Stimulated activated CD4-positive, alpha-beta T cell treated with anti-CD3 and anti-CD28 coated beads, TNF-alpha, amount 100 ng/mL, for 4 hours (primary cell): ENCODE measurements at regions not wholly inside any gene's neighbourhood (a gene's known extent, or its start where the extent isn't known, plus 50 kb on each side); places are given as distances from the start of the nearest gene placed in this dataset.

Experiments
- DNase-seq, 3 experiments: peaks; one replicate each; pipeline ENCODE4 v3.0.0-alpha.2; 2020; ENCODE audit warnings: low read depth in 3 of 3

DNA sequence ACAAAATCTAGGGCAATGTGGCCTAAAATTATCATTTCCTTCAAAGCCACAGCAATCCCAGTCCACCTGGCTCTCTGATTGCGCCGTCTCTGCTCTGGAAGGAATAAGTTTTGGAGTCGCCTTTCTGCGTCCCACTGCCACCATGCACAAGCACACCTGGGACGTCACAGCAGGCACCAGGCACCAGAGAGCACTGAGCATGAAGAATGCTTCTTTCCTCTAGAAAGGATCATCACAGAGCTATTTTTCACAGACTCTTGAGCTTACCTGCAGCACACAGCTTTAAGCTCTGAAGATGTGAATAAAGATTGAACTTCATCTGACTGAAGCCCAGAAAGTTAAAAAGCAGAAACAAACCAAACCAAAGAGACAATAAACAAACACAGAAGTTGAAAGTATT is 170.0 kb upstream of the PPARGC1A start:
- no peak for DNase-seq

DNA sequence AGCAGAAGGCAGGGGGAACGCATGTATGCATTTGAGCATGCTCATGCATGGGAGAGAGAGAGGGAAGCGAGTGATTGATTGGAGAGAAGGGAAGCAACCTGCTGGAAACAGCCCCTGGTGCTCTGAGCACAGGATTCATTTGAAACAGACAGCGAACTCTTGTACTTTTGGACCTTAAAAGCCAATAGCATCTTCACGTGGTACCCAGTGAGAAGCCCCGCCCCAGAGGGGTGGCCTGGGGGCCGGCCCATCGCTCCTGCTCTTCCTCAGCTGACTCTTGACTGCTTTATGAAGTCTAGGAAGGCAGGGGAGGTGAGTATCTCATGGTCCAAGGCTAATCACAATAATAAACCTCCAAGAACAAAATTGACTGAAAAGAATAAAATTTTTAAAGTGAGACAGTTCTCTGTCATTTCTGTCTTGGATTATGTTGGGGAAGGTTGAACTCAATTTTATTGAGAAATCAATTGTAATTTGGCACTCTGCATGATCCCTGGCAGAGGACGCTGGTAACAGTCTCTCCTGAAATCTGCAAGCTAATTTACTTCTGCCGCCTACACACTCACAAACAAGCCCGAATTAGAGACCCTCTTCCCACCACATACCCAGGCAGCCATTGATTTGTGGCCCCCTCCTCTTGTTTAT is 168.2 kb upstream of the PPARGC1A start:
- DNase-seq: no peak

DNA sequence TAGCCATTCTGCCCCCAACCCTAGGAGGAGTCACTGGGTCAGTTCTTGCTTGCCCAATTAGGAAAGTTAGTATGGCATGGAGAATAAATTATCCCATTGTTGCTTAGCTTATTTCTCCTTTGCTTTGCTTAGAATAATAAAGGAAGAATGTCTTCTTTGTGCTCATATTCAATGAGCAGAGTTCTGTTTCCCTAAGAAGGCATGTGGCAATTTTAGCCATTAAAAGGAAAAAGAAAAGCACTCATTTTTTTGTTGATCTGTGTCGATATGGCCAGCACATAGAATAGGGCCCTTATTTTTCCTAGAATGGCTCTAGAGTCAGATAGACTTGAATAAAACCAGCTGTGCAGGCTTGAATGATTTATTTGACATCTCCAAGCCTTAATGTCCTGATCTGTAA is 166.4 kb upstream of the PPARGC1A start:
- no peak for DNase-seq

DNA sequence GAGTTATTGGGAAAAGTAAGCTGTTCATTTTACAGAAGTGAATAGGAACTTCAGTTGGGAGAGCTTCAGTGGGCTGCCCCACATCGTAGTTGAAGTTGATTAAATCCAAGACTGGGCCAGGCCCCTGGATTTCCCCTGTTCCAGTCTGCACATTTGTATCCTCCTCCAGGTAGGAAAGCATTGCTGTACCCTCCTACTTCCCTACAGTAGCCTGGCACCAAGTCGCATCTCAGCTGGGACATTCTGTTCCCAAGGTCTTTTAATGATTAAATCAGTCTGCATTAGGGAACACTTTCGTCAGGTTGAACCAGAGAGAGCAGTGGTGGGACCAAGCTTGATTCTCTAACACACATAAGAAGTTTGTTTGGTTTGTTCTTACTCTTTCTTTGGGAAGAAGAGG is 165.8 kb upstream of the PPARGC1A start:
- no peak for DNase-seq

DNA sequence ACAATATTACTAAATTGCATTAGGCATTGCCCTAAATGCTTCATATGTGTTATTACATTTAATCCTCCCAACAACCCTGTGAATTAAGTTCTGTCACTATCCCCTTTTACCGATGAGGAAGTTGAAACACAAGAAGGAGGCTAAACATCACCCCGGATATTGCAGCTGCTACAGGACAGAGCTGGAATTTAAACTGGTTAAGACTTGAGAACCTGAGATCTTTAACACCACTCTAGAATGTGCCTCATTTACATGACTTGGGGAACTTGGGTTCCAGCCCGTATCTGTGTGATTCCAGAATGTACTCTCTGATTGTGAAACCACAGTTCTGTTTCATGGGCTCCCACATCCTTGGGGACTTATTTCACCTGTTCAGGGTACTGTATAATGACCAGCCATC is 165.1 kb upstream of the PPARGC1A start:
- DNase-seq: no peak

DNA sequence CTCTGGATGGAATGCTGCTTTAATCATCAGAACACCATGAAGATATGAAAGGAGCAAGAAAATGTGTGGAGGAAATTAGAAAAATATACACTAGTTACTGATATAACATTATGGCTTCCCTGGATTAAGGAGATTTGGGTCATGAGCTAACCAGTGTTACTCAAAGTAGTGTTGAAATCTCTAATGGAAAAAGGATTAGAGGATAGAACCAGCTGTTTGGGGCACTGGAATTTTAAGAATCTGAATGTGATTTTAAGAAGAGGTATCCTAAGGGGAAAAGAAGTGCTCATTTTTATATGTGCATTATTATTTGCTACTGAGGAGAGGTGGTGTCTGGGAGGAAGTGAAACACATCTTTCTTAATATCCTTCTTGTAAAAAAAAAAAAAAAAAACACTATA is 164.1 kb upstream of the PPARGC1A start:
- no peak for DNase-seq

DNA sequence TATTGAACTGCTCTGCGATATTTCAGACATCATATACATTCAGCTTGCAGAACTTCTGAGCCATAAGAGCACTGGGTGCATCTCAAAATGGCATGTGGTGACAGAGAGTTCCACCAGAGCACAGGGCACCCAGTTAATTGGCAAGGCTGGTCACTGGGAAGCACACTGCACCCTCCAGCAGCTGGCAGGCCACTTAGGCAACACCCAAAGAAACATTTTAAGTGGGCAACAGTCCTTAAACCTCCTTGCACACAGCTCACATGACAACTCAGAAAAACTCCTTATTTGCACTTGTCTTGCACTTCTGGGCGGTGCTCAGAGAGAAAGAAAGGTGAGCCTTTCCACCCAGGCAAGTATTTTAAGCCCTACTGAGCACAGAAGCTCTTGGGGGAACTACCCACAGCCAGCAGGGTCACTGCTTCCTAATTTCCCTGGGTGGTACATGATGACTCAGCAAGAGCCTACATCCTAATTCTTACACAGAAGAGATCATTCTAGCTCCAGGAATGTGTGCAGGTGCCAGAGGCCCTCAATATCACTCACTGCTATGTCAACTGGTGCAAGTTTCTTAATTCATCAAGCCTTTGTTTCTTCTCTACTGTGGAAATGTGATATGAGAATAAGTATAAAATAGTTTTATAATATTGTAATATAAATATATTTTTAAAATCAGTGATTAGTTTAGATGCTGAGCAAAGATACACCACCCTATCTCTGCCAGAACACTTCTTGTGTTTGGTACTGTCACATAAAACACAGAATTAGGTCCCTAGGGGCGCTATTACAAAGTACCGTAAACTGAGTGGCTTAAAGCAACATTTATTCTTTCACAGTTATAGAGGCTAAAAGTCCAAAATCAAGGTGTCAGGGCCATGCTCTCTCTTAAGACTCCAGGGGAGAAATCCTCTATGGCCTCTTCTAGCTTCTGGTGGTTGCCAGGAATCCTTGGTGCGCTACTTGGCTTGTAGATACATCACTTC is 155.1 kb upstream of the PPARGC1A start:
- DNase-seq: no peak

DNA sequence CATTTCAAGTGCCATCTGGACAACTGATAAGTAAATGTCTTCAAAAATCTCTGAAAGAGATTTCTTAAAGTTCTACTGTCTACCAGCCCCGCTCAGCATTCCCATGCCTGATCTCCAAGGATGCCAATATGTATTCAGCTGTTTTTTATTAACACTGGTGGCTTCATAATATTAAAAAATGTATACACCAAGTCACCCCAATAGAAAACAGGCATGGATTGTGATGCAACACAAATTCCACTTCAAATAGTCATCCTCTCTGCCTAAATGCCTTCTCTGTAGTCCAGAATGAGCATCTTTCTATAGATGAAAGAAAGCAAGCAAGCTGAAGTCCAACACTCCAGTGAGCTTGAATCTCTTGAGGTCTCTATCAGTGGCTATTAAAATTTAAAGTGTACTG is 152.2 kb upstream of the PPARGC1A start:
- no peak for DNase-seq

DNA sequence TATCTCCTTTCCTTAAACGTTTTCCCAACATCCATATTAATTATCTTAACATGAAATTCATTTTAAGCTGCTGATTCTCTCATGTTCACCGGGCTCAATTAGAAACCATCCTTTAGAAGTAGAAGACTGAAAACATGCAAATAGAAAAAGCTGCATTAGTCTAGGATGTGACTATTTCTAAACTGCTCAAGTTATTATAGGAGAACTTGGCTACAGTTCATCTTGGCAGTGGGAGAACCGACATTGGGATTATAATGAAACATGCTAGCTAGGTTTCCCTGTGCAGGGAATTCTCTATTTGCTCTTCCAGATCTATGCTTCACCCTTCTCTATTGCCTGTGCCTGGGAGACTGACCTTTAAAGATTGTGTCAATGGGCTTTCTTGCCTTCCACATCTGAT is 151.0 kb upstream of the PPARGC1A start:
- no peak for DNase-seq

DNA sequence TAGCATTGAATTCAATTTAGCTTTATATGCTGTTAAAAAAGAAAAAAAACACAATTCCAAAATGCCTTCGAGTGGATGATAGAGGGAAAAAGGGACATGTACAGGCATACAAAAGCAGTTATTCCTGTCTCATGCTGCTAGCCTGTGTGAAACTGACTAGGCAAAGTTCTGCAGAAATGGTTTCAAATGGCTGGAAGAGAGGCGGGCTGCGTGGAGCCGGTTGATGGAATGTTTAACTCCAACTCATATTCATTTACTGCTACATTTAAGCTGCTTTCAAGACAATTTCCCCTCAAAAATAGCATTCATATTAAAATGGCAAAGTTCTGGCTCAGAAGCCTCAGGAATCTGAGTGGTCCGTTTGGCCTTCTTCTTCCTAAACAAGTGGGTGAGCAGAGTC is 143.8 kb upstream of the PPARGC1A start:
- no peak for DNase-seq

DNA sequence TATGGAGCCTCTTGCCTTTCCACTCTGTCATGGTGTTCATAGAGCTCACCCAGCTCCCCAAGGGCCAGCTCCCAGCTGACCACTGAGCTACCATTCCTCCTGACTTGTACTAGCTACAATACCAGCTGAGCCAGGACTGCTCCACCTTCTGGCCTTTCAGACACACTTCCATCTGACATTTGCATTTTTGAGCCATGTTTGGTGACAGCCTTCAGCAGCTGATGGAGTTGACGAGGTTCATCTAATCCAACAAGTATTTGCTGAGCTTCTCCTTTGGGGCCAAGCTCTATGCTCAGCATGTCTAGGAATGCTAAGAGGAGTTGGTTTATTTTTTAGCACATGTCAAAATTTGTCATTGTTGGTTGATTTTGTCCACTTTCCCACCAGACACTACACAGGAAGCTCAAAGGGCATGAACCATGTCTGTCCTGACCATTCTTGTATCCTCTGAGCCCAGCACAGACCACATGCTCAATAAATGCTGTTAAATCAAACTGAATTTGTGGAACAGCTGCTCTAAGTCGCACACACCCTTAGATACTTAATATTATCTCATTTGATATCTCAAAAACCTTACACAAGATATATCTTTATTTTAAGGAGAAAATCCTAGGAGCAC is 142.6 kb upstream of the PPARGC1A start:
- no peak for DNase-seq

DNA sequence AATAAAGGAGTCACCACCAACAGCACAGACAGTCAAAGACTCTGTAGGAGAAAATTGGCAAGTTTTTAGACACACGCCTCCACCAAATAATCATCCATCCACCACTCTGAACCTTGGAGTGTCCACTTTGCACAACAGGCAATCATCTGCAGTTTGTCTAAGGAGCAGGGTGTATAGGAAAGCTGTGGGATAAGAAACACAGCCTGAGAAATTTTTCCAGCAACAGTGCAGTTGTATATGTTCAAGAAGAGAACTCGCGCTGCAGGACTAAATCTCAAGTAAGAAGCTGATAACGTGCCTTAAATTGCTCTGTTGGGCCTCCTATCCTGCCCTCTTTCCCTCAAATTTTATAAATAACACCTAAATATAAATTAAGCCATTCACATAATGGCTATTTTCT is 136.7 kb upstream of the PPARGC1A start:
- no peak for DNase-seq

DNA sequence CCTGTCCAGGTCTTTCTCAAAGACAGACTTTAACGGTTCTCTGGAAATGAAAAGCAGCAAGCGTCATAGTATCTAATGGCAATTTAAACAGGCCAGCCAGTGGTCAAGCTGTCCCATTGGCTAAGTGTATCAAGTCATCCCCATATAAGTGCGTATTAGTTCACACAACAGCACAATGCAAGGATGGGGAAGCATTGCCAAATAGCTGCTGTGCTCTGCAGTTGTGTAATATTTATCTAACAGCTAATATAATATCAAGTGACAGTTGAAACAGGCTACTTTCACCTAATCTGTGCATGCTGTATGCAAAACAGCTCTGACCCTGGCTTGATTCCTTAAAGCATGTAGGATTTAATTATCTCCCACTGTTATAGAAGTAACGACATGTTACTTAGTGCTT is 134.8 kb upstream of the PPARGC1A start:
- no peak for DNase-seq

DNA sequence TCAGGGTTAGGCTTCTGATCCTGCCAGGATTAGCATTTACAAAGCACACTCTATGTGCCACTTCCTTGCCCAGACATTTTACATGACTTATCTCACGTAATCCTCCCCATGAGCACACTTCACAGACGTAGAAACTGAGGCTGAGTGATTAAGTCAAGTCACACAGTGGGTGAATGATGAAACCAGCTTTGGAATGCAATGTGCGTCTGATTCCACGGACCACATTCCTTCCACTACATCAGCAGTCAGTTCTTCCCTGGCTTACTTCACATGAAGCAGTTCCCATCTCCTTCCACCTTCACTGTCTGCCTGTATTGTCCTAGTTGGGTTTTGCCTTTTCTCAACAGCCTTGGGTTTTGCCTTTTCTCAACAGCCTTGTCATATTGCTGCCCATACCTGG is 134.3 kb upstream of the PPARGC1A start:
- no peak for DNase-seq

DNA sequence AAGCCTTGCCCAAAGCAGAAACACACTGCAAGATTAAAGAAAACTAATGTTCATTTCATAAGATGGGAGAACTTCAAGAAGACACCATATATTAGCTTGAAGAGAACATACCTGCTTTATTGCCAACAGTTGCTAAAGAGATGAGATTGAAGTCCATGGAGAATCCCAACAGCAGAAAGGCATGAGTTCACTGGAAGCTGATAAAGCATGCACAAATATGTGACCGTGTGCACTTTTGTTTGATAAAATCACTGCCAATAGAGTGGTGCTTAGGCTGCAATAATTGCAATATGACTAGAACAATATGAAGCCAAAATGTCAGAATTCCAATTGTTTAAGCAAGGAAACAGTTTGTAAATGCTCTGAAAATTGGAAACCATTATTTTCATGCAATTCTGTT is 125.9 kb upstream of the PPARGC1A start:
- no peak for DNase-seq

DNA sequence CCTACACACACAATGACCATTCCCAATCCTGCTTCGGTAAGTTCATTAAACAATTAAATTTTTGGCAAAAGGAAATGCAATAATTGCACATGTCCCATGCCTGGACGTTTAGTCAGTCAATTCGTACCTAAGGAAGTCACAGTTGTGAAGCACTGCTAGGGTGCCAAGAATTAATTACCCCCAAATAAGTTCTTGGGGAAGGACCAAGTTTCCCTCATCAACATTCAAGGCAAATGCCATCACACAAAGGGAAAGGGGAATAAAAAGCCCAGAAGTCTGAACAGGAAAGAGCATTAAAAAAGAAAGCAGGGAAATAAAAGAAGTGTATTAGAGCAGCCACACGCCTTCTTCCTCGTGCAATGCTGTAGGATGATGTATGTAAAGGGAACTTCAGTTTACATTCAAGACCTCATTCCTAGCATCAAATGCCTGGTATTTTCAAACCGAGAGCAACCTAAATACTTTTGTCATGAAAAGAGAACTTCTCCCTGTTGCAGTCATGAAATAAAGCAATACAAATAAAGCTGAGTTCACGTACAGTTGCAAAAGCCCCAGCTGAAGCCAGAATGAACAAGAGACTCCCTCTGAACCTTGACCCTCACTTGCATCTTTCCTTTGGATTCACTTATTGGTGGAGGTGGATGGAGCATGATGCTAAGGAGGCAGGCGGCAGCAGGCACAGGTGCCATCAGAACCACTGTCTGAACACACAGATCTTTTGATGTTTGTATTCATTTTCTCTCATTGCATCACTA is 124.0 kb upstream of the PPARGC1A start:
- no peak for DNase-seq

DNA sequence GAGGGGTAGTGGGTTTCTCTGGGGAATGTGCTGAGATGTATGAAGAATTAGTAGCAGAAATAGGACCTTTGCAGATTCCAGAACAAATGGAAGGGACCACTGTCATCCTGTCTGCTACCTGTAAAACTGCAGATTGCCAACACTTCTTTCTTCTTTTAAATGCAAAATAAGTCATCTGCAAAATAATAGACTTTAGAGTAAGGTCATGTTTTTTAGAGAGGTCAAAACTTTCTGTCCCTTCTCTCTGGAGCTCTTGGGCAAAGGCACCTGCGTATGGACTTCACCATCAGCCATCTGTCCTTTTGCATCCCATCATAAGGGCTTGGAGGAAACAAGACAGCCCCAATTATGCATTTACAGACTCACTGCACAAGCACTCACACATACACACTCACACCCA is 121.1 kb upstream of the PPARGC1A start:
- no peak for DNase-seq

DNA sequence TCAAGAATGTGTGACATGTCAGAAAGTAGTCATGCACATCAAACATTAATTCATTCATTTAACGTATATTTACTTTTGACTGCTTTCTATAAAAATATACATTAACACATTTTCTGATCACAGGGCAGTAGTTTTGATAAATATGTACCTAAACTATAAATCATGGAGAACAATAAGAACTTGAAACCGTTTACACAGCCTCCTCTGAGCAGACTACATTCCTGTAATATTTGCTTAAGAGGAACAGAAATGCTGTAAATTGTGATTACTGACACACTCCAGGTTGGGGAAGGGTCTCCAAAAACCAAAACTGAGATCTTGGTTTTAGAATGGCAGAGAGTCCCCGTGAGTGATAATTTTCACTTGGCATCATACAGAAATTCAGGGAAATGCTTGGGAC is 120.7 kb upstream of the PPARGC1A start:
- no peak for DNase-seq

DNA sequence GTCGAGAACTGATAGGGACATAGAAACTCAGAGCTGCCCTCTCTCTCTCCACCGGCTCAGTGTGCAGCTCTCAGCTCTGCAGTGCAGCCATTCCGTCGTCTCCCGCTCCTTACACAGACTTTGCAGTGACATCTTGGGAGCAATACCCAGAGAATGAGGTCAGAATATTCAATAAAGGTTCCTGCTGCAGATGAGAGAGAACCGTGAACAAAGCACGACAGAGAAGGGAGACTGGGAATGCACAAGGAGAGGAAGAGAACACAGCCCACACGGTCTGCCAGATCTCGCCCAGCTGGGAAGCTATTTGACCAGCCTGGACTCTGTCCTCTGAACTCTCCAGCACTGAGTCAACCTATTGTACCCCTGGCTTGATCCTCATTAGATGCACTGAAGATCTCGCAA is 118.0 kb upstream of the PPARGC1A start:
- no peak for DNase-seq

DNA sequence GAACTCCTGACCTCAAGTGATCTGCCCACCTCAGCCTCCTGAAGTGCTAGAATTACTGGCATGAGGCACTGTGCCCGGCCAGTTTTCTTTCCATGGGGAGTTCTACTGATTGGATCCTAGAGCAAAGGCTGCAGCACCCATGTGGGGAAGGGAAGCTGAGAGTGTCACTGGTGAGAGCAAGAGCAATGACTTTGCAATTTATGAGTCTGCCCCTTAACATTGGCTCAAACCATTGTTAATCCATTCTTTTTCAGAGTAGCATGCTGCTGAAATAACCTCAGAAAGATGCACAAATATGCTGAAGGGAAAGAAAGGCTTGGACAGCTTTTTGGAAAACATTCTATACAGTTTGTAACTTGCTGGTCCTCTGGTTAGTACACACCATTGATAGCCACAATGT is 116.4 kb upstream of the PPARGC1A start:
- no peak for DNase-seq

DNA sequence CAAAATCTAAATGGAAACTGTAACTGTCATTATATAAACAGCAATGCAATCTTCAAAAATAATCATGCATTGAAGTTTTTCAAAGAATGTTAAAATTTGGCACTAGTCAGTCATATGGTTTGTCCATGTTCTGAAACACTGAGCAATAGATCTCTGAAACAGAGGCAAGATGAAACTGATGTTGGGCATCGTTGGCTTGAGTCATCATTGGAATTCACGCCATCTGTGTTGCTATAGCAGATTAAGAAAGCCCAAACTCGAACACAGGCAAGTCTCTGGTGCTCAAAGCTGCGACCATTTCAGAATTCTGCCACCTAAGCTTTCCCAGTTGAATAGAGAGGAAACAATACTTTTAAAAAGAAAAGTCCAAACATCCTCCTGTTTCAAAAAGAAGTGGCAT is 114.1 kb upstream of the PPARGC1A start:
- no peak for DNase-seq

DNA sequence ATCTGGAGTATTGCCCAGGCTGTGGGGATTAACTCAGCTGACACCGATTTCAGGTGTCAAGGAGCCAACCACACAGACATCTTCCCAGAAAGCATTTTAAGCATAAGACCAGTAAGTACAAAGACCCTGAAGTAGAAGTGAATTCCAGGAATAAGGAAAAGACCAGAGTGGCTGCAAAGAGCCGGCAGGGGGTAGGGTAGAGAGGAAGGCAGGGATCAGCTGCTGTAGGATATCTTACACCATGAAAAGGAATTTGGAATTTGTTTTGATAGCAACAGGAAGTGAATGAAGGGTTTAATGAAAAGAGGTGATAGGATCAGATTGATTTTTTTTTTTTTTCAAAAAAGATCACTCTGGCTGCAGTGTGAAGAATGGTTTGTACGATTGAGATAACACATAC is 113.6 kb upstream of the PPARGC1A start:
- DNase-seq: no peak
